ENCODE measurements at regions not wholly inside any gene's neighbourhood (a gene's known extent, or its start where the extent isn't known, plus 50 kb on each side); places are given as distances from the start of the nearest gene placed in this dataset.
A peak's percentile ranks its signal among the peaks of the same experiment; 100 is the strongest.
"Not testable (repeated sequence)": the region's sequence is repeated elsewhere in the genome, so short reads cannot be mapped to it uniquely, and the experiment has no call there.

DNA sequence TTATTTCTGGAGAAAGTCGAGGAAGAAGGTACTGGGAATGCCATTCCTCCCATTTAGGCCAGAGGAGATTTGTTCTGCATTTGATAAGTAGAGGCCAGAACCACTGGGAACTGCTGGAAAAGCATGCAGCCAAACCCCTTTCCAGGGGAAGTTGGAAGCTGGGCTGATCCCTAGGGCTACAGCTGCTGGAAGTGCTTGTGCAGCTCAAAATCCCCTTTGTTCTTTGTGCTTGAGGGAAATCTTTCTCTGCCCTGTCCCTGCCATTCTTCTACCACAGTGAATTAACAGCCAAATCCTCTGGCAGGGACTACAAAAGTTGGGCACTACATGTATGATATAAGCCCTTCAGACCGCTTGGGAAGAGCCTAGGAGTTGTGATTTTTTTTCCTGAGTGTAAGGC is 734.1 kb downstream of the LRRIQ3 start:
- no peak for DNase-seq

DNA sequence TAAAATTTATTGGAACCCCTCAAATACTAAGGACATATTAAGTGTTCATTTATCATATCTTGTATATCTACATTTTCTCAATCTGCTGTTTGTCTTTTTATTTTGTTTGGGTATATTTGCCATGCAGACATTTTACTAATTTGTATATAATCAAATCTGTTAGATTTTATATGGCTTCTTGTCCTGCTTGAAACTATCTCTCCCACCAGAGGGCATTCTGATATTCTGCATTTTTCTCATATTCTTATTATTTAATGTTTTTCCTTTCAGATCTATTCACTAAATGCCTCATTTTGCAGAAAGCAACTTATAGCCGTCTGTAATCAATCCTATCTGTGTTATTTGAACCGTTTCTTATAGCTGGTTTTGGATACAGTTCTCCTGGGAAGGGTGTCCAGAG is 745.5 kb downstream of the LRRIQ3 start:
- no peak for DNase-seq

DNA sequence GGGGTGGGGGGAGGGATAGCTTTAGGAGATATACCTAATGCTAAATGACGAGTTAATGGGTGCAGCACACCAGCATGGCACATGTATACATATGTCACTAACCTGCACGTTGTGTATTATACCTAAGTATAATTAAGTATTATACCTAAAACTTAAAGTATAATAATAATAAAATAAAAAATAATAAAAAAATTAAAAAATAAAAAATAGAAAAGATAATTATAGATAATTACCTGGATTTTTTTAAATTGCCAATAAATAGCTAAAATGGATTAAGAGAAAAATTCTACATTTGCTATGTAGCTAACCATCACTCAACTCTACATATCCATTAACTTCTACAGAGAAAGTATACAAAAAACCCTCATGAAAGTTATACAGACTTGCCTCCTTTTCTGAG is 747.3 kb downstream of the LRRIQ3 start:
- DNase-seq: not testable (repeated sequence)

DNA sequence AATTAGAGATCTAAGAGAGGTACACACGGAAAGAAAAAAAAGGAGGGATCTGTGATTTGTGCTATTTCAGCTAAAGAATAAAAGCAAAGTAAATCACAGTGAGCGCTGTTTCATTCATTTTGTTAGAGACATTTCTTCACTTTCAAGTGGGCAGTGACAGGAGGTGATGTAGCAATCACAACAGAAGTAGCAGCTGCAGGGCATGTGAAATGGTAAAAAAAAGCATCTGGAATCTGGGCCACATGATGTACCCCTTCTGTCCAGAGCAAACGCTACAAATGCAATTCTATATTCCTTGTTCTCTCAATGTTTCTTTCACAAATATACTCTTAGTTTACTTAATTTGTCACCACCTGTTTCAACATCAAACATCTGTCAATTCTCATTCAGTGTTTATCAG is 786.5 kb downstream of the LRRIQ3 start:
- DNase-seq: peak; percentile 38

DNA sequence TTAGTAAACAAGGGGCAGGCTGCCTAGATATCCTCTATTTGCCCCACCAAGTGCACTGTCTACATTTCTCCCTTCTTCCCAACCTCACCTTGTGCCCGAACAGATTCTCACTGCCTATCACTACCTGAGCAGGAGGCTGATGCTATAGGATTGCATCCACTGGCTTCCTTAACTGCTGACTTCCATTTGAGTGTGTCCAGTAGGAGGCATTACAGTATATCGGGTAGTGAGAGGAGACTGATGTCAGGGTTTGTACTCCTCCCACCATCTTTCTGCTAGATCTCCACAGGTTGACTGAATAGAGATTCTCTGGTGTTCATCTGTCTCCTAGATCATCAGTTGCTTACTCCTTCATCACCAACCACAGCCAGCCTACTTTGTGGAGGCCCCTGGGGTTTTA is 796.3 kb downstream of the LRRIQ3 start:
- no peak for DNase-seq

DNA sequence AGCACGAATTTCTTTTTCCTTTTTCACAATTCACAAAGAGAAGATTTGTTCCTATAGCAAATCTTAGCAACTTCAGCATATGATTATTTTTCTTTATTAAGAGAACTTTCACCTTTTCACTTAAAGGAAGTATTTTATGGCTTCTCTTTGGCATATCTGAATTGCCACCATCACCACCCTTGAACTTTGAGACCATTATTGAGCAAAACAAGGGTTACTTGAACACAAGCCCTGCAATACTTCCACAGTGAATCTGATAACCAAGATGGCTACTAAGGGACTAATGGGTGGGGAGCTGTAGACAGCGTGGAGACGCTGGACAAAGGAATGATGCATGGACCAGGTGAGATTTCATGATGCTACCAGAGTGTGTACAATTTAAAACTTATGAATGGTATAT is 815.0 kb downstream of the LRRIQ3 start:
- no peak for DNase-seq

DNA sequence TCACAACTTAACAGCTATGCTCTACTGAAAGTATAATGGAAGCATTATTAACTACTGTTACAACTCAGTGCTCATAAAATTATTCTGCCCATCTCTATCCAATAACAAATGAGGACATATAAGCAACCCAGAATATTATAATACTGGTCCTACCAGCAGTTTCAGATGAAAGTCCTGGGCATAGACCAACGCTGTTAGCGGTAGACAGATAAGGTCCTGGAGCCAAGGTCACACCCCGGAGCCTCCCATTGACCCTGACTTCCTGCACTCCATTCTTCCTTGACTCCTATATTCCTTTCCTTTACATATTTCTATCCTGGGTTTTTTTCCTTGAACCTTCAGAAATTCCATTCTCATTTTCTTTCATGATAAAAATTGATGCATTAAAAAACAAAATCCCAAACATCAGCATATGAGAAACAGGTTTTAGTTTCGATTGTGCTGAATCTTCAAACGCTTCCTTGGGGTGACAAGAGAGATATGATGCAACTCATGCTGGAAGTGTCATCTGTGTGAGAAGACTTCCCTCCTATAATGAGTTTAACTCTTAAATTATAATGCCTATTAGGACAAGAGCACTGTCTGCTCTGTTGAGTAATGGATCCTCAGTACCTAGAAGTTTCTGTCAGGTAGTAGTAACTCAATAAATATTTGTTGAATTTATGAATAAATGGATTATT is 831.1 kb downstream of the LRRIQ3 start:
- no peak for DNase-seq

DNA sequence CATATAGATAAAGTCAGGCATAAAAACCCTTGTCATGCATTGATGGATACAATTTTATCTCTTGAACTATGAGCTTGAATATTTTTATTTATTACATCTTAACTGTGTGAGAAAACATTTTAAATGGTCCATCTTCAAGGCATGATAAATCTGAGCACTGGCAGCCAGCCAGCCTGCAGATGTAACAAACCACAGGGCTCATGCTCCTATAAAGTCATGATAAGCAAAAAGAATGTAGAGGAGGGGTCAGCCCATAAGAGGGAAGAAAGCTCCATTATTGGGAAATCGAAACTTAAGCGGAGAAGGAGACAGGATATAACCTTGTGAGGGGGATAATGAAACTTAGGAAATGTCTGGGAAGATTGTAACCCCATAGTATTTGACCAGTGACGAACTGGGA is 839.0 kb downstream of the LRRIQ3 start:
- DNase-seq: no peak

DNA sequence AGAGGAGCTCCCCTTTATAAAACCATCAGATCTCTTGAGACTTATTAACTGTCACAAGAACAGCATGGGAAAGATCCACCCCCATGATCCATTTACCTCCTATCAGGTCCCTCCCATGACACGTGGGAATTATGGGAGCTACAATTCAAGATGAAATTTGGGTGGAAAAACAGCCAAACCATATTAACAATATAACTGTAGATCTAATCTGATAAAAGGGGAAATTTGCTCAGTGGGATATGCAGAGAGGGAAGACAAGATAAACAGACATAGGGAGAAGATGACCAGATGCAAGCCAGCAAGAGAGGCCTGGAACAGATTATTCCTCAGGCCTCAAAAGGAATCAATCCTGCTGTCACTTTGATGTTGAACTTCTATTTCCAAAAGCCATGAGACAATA is 841.5 kb downstream of the LRRIQ3 start:
- no peak for DNase-seq

DNA sequence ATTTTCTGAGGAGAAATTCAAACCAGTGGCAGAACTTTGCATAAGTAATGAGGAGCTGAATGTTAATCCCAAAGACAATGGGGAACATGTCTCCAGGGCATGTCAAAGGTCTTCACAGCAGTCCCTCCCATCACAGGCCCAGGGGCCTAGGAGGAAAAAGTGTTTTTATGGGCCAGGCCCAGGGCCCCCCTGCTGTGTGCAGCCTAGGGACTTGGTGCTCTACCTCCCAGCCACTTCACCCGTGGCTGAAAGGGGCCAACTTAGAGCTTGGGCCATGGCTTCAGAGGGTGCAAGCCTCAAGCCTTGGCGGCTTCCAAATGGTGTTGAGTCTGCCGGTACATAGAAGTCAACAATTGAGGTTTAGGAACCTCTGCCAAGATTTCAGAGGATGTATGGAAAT is 854.0 kb downstream of the LRRIQ3 start:
- no peak for DNase-seq

DNA sequence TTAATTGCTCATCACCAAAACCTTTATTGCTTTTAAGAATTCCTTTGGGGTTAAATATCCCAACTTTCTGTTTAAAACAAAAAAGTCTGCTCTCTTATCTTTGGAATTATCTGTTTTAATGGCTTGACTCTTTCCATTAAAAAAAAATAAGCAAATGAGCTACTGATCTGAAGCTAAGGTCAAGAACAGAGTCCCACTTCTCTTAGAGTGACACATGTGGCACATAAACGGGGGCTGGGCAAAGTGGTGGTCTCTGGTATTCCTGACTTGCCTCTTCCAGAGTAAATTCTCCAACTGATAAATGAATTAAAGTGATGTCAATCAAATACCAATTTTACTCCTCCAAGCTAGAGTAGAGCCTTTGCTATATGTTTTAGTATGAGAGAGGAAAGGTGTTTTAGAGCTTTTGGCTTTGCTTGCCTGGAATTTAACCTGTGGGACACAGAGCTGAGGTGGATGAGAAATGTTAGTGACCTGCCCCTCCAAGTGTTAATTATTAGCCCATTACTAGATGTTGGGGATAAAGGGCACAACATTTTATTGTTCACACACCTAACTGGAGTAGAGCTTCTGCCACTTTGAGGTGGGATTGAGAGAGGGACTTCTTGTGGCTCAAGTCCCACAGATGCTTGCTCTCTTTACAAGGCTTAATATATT is 864.0 kb downstream of the LRRIQ3 start:
- DNase-seq: no peak

DNA sequence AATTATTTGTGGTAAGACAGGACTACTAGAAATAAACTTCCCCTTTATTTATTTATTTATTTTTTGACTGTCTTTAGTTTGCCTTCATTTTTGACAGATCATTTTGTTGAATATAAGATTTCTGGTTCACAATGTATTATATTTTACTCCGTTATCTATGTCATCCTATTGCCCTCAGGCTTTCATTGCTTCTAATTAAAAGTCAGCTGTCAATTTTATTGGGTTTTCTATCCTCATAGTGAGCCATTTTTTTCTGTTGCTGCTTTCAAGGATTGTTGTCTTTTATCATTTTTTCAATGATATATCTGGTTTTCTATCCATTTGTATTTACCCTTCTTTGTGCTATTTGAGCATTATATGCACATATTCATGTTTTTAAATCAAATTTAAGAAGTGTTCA is 866.2 kb downstream of the LRRIQ3 start:
- no peak for DNase-seq

DNA sequence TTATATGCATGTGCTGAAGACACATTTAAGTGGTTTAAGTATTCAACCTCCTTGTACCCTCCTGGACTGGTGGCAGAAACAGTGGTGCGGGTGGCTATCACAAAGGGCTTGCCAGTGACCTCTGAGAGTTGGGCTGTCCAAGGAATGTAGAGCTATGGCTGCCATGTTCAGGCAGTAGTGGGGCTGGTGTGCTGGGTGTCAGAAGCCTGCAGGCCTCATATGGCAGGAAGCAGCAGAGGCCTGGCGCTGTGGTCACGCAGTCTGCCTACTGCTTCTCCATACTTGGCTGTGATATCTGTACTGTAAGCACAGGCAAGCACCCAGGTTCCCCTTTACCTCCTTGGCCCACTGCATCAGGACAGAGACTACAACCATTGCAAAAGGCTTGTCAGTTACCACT is 870.0 kb downstream of the LRRIQ3 start:
- no peak for DNase-seq

DNA sequence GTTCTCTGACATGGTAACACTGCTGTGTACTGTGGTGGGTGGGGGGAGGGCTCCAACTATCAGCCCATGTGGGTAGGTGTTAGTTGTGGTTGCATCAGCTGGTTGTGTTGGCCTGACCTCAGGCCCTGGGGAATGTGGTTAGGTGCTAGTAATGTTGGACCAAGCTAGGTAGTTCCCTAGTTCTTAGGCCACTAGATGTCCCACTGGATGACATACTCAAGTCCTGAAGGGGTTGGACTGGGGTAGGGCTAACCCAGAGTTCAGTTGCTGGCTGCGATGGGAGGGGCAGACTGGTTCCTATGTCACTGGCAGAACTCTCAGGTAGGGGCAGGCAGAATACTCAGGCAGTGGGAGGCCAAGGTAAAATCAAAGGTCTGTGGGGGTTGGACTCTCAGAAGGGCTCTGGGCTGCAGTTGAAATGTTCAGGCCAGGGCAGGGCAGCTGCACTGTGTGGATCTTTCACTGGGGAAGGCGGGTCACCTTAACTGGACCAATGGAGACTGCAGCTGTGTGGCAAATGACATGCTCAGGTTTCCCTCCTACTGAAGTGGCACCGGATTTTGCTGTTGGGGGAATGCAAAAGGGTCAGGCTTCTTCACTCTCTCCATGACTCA is 870.7 kb downstream of the LRRIQ3 start:
- DNase-seq: no peak

DNA sequence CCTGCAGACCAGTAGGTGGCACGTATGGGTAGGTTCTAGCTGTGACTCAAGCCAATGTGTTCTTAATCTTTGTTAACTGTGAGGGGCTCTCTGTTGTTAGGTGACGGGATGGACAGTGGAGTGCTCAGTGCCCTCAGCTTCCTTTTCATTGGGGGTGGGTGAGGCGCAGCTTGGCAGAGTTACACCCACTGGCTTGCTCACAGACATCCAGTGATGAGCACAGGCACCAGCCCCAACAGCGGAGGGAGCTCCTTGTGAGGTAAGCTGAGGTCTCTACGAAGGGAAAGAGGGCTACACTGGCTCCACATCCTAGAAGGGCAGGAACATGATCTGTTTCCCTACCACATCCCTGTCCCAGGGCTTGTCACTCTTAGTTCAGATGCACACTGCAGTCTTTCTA is 871.3 kb downstream of the LRRIQ3 start:
- DNase-seq: no peak

DNA sequence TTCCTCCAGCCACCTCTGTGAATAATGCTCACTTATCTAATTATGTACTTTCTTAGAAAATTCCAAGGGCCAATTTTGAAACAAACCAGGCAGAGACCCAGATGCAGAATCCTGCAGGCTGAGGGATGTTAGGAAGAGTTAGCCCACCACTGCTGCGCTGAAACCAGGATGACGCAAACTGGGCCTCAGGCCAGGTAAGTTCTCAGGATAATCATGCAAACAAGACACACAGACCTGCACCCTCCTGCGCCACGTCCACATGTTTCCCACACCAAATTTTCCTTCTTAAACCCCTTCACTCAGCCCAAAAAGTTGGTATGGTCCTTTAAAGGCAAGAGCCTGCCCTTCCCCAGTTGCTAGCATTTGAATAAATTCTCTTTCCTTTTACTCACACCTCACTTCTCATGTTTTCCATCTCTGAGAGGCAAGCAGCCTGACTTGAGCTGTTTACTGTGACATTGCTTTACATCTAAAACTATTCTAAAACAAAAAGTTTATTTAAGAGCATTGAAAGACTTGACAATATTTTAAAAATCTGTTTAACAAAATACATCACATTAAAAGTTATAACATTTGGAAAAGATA is 887.1 kb downstream of the LRRIQ3 start:
- no peak for DNase-seq

DNA sequence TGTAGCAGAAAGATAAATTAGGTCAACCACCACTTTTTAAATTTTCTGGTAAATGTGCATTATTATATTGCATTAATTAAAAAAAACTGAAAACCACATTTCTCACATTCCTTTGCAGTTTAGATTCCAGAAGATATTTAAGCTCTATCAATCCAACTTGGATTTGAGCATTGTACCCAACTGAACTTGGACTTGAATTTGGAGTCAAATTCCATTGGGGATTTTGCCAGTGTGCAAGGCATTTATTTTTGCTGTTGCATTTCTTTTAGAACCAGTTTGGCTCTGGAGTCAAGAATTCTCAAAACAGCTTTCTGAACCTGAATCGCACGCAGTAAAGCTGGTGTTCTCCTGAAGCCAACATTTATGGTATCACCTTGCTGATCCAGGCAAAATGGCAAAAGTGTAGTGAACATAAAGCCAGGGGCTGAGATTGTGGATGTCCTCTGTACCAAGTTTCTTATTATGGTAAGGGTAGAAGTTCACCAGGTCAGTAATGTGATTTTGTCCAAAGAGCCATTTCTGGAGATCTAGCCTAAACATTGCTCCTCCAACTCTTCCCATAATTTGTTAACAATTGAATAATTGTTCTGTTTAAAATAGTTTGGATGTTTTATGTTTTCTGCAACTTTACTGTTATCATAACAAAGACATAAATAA is 890.9 kb downstream of the LRRIQ3 start:
- no peak for DNase-seq

DNA sequence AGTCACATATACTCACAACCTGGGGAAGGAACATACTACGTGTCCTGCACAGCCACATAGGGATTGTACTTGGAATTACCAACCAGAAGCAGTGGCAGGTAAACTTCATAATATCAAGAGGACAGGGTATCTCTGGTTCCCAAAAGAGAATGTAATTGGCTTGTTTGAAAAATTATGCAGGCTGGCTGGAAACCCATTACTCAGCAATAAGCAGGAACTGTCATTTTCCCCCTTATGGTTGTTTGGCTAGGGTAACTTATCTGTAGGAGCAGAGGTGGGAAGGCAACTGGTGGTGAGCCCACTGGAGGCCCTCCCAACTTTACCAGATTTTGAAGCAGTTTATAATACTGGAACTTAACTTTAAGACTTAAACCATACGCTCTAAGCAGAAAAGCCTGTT is 924.1 kb downstream of the LRRIQ3 start:
- no peak for DNase-seq

DNA sequence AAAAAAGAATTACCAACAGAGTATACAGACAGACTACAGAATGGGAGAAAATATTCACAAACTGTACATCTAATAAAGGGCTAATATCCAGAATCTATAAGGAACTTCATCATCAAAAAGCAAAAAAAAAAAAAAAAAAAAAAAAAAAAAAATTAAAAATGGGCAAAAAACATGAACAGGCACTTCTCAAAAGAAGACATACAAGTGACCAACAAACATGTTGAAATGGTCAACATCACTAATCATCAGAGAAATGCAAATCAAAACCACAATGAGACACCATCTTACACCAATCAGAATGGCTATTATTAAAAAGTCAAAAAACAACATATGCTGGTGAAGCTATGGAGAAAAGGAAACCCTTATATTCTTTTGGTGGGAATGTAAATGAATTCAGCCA is 952.8 kb downstream of the LRRIQ3 start:
- not testable (repeated sequence) for DNase-seq

DNA sequence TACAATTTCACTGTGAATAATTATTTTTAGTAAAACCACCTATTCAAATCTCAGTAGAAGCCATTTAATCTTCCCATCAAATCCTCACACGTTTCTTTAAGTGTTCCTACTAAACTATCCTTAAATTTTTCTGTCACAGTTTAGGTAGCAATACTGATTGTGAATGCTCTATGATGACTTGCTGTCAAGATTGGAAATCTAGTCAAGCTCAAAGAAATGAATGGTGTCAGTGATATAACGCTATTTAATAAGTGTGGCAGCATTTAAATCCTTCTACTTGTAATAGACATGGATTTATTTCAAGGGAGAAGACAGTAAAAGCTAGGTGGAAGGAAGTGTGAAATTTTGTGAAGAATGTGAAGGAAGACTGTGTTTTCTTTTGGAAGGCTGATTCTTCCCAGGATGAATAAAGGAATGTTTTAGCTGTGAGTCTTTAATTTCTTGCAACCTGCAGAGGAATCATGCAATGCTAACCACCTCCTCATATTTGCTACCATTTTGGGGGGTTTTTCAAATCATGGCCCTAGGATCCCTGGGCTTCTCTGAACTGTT is 936.7 kb upstream of the NEGR1 start:
- no peak for DNase-seq

DNA sequence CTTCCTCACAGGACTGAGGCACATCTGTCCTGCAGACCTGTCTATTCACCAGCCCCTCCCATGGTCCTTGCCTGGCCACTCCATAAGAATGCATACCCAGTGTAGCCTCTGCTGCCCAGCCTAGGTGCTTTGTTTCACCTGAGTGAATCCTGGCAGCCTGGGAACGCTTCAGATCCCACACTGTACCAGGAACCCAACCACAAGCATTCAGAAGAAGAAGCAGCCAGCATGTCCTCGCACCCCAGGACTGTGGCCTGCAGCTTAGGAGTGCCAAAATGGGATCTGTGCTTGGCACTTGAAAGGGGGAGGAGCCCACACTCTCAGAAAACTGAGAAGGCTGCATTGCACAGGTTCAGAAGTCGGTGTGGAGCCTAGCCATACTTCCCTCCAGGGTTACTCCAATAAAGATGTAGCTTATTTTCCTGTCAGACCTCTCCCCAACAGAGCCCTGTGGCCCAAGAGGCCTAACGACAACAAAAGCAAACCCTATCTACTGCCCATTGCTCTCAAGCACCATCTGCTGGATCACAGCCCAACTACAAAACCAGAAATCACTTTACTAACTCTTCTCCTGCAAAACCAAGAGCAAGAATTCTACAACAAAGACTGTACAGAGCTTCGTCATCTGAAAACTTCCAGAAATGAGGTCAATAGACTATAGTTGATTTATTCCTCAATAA is 923.1 kb upstream of the NEGR1 start:
- no peak for DNase-seq

DNA sequence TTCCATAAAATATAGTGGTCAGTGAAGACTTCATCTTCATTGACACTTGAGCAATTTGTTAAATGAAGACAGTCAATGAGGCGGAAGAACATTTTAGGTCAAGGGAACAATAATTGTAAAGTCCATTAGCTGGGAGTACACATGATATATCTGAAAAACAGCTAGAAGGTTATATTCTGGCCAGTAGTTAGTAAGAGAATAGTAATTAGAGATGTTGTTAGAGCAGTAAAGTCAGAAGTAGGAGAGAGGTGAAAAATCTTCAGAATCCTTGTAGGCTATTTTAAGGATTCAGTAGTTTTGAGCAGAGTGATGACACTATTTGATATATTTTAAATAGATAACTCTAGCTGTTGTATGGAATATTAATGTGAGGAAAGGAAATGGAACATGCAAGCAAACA is 915.6 kb upstream of the NEGR1 start:
- DNase-seq: no peak

DNA sequence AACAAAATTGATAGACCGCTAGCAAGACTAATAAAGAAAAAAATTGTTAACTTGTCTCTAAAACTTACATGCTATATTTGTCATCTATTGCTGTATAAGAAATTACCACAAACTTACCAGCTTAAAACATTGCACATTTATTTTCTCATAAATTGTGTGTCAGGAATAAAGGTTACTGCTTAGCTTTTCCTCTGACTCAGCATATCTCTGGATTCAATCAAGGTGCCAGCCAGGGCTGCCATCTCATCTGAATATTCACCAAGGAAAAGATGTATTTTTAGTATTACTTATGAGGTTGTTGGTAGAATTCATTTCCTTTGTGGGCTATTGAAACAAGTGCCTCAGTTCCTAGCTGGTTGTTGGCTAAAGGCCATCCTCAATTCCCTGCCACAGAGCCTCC is 912.6 kb upstream of the NEGR1 start:
- DNase-seq: no peak

All from NCI-H1694 (cell line).